ENCODE measurements at regions not wholly inside any gene's neighbourhood (a gene's known extent, or its start where the extent isn't known, plus 50 kb on each side); places are given as distances from the start of the nearest gene placed in this dataset.
A peak's percentile ranks its signal among the peaks of the same experiment; 100 is the strongest.

GRCh38 chr6:133837801-133838349, 51.0 kb upstream of the TCF21 start:
- TF ChIP-seq, protein P1, sequence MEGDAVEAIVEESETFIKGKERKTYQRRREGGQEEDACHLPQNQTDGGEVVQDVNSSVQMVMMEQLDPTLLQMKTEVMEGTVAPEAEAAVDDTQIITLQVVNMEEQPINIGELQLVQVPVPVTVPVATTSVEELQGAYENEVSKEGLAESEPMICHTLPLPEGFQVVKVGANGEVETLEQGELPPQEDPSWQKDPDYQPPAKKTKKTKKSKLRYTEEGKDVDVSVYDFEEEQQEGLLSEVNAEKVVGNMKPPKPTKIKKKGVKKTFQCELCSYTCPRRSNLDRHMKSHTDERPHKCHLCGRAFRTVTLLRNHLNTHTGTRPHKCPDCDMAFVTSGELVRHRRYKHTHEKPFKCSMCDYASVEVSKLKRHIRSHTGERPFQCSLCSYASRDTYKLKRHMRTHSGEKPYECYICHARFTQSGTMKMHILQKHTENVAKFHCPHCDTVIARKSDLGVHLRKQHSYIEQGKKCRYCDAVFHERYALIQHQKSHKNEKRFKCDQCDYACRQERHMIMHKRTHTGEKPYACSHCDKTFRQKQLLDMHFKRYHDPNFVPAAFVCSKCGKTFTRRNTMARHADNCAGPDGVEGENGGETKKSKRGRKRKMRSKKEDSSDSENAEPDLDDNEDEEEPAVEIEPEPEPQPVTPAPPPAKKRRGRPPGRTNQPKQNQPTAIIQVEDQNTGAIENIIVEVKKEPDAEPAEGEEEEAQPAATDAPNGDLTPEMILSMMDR (IDR thresholded peaks at IDR 0.05) = peak; percentile 60 to 83 (median 71)
- no peak for TF ChIP-seq POLR2A (IDR thresholded peaks at IDR 0.05)
